ENCODE measurements at regions not wholly inside any gene's neighbourhood (a gene's known extent, or its start where the extent isn't known, plus 50 kb on each side); places are given as distances from the start of the nearest gene placed in this dataset.

GRCh38 chrX:117701050-117701449 lies 415.6 kb downstream of the KLHL13 start:
- TF ChIP-seq CTCF (IDR thresholded peaks at IDR 0.05) = no peak
- no peak for TF ChIP-seq POLR2A (IDR thresholded peaks at IDR 0.05)
- no peak for TF ChIP-seq EP300 (IDR thresholded peaks at IDR 0.05)

All from upper lobe of left lung (tissue), 4 donors.